HepG2 (cell line): ENCODE measurements at regions not wholly inside any gene's neighbourhood (a gene's known extent, or its start where the extent isn't known, plus 50 kb on each side); places are given as distances from the start of the nearest gene placed in this dataset.

Source experiments
- ATAC-seq: fragments of 200-7000 bp; cut with Tn5 transposase; 3 replicates; pipeline ENCODE4 v1.9.1; 2020; ENCODE audit warnings: mild to moderate bottlenecking, moderate library complexity
- BruUV-seq: library from RNA; stranded (reverse); fragments of 400-500 nt; replicated peaks from 2 replicates; lab custom pipeline; 2021; lab: Mats Ljungman, UMichigan
- CTCF ChIA-PET: fragments of 300-600 bp; formaldehyde crosslinking; extraction: SDS; loops from one replicate; lab custom pipeline; 2021; ENCODE audit warnings: low total read pairs, inconsistent platforms, low intra/inter-chr PET ratio; lab: Yijun Ruan, JAX
- POLR2A ChIA-PET: fragments of 350-600 bp; sonication (Branson Sonifier 250); formaldehyde crosslinking; loops from one replicate; lab custom pipeline; 2020; ENCODE audit warnings: antibody characterized with exemption, inconsistent platforms; lab: Yijun Ruan, JAX
- DNase-seq: peaks from one replicate; pipeline ENCODE4 v3.0.0-alpha.2; 2015; ENCODE audit warnings: low spot score
- FAIRE-seq: peaks from 3 replicates; lab custom pipeline; 2011; peaks lifted over from hg19 to GRCh38; lab: Jason Lieb, UNC
- H2AFZ ChIP-seq: one replicate; pipeline ENCODE4 v1.6.1; 2011; ENCODE audit warnings: low read length, inconsistent platforms
- H3K27ac ChIP-seq: fragments of 300-600 bp; 3 replicates; pipeline ENCODE4 v1.8.0; 2011; ENCODE audit warnings: mixed run types, mild to moderate bottlenecking, mixed read lengths, low read length, inconsistent platforms; ENCODE audit not compliant: insufficient read depth; ENCODE audit errors: extremely low read length
- H3K27me3 ChIP-seq, 2 experiments: fragments of 200-600 bp in 1 of 2; 2 replicates in 1 of 2; 3 replicates in 1 of 2; pipeline versions ENCODE4 v1.6.0 to v1.8.0; 2011; ENCODE audit warnings: low read length in 2 of 2, mild to moderate bottlenecking in 2 of 2, moderate library complexity in 2 of 2, inconsistent platforms in 1 of 2; ENCODE audit not compliant: insufficient read depth in 2 of 2, control insufficient read depth in 1 of 2
- H3K36me3 ChIP-seq, 2 experiments: fragments of 200-600 bp in 1 of 2; replicated peaks in 1 of 2; 2 replicates in 1 of 2; 3 replicates in 1 of 2; pipeline versions ENCODE4 v1.5.1 to v1.8.0; 2011; ENCODE audit warnings: low read length in 2 of 2, inconsistent platforms in 1 of 2; ENCODE audit not compliant: insufficient read depth in 2 of 2, control insufficient read depth in 1 of 2
- H3K4me1 ChIP-seq: 2 replicates; pipeline ENCODE4 v1.5.1; 2012; ENCODE audit warnings: low read length, inconsistent platforms; ENCODE audit not compliant: insufficient read depth
- H3K4me2 ChIP-seq: 2 replicates; pipeline ENCODE4 v1.6.0; 2011; ENCODE audit warnings: low read depth, low read length, inconsistent platforms
- H3K4me3 ChIP-seq, 3 experiments: fragments of 200-600 bp in 1 of 3; sonication (generic), shearing (Covaris generic) in 1 of 3; replicated peaks in 1 of 3; 2 replicates each; pipeline ENCODE4 v1.5.1; 2011 to 2016; ENCODE audit warnings: low read length in 3 of 3, inconsistent platforms in 2 of 3, low read depth in 2 of 3, mild to moderate bottlenecking in 2 of 3, control low read depth in 1 of 3, mixed read lengths in 1 of 3; ENCODE audit not compliant: insufficient read depth in 1 of 3
- H3K79me2 ChIP-seq: one replicate; pipeline ENCODE4 v1.6.1; 2011; ENCODE audit warnings: low read length, inconsistent platforms; ENCODE audit not compliant: insufficient read depth
- H3K9ac ChIP-seq: 2 replicates; pipeline ENCODE4 v1.6.0; 2011; ENCODE audit warnings: mild to moderate bottlenecking, low read depth, low read length, inconsistent platforms; ENCODE audit not compliant: insufficient read depth
- H3K9me3 ChIP-seq: 2 replicates; pipeline ENCODE4 v1.5.1; 2012; ENCODE audit warnings: mild to moderate bottlenecking, low read length
- H4K20me1 ChIP-seq: 2 replicates; pipeline ENCODE4 v1.6.0; 2011; ENCODE audit warnings: inconsistent platforms, mild to moderate bottlenecking, low read length, moderate library complexity; ENCODE audit not compliant: insufficient read depth
- BRF2 ChIP-seq: sonication (generic); formaldehyde crosslinking; IDR thresholded peaks from 2 replicates; pipeline ENCODE4 v1.8.1; 2022; ENCODE audit warnings: mild to moderate bottlenecking, missing genetic modification reagents
- FUBP1 ChIP-seq: sonication (generic); formaldehyde crosslinking; IDR thresholded peaks from 2 replicates; pipeline ENCODE4 v1.5.1; 2020; ENCODE audit warnings: missing genetic modification reagents, mild to moderate bottlenecking, borderline replicate concordance
- KLF15 ChIP-seq: sonication (generic); formaldehyde crosslinking; IDR thresholded peaks from 2 replicates; pipeline ENCODE4 v1.8.1; 2023; ENCODE audit warnings: borderline replicate concordance, mild to moderate bottlenecking, inconsistent platforms, missing genetic modification reagents, mixed read lengths
- MAFF ChIP-seq: IDR thresholded peaks from 2 replicates; pipeline ENCODE4 v1.6.1; 2011; ENCODE audit warnings: low read depth, low read length, improper control_type of control experiment
- MAFK ChIP-seq, 2 experiments: IDR thresholded peaks in 1 of 2; conservative IDR thresholded peaks in 1 of 2; 2 replicates each; pipeline ENCODE4 v1.6.1; 2011; ENCODE audit warnings: improper control_type of control experiment in 2 of 2, low read length in 2 of 2
- SP140L ChIP-seq: sonication (generic); formaldehyde crosslinking; IDR thresholded peaks from 2 replicates; pipeline ENCODE4 v1.4.0; 2020; ENCODE audit warnings: missing genetic modification reagents, borderline replicate concordance
- TCF7L2 ChIP-seq: IDR thresholded peaks from 2 replicates; pipeline ENCODE4 v1.6.1; 2011; ENCODE audit warnings: mild to moderate bottlenecking, low read depth, low read length, moderate library complexity
- ZMAT5 ChIP-seq: sonication (generic); formaldehyde crosslinking; IDR thresholded peaks from 2 replicates; pipeline ENCODE4 v1.5.0; 2020; ENCODE audit warnings: mild to moderate bottlenecking, low read depth, missing genetic modification reagents, borderline replicate concordance
- ZNF326 ChIP-seq: sonication (generic); formaldehyde crosslinking; IDR thresholded peaks from 2 replicates; pipeline ENCODE4 v1.4.0; 2020; ENCODE audit warnings: missing genetic modification reagents, borderline replicate concordance
- ZNF678 ChIP-seq: sonication (generic); formaldehyde crosslinking; IDR thresholded peaks from 2 replicates; pipeline ENCODE4 v1.4.0; 2020; ENCODE audit warnings: mild to moderate bottlenecking, missing genetic modification reagents
- WGBS: methylation state at CpG from one replicate; pipeline ENCODE4 v1.1.6; 2017; ENCODE audit warnings: low lambda C conversion rate; 5-methylcytosine and 5-hydroxymethylcytosine counted together
- in situ Hi-C: cut with HindIII; loops from 2 replicates; pipeline ENCODE4 v1.10.0; 2017; ENCODE audit warnings: low pct_unique_long_range_greater_than_20kb; ENCODE audit not compliant: extremely low pct_ligation_motif_present
- intact Hi-C: fragments of 100-400 bp; cut with micrococcal nuclease; formaldehyde crosslinking; loops from one replicate; pipeline ENCODE4 v1.10.0; 2022; ENCODE audit not compliant: unreplicated experiment
- TF ChIP-seq, protein P1 (sequence below): sonication (generic); formaldehyde crosslinking; IDR thresholded peaks from 2 replicates; pipeline ENCODE4 v1.5.0; 2020; ENCODE audit warnings: missing genetic modification reagents

DNA sequence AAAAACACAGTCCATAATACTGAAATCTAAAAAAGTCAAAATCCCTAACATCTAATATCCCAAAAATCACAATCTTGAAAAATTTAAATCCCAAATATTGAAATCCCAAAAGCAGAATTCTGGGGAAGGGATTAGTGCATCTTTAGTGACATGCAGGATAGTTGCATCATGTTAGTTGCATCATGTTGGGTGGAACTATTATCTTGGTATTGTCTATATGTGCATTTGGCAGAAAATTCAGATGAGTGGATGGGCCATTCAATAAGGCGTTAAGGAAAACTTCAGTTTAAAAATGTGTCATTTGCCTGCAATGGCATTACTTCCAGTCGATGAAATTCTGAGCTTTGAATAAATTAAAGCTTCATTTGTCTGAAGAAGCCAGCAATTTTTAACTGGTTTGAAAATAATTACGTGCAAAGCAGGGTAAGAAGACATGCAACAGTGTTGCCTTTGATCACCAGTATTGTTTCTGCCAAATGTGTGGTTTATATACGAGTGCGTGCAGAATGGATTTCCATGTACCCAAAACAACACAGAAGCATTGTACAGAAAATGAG, 221.4 kb upstream of the NFE2L3 start:
- in situ Hi-C loops, result no loop called here
- Histone ChIP-seq H4K20me1 (no peaks in the 10 kb centered on the region), H3K27me3 (no peaks in the 10 kb centered on the region; a peak in 1 of 5 replicates), H3K79me2 (no peaks in the 10 kb centered on the region), H3K36me3 (no peaks in the 10 kb centered on the region), H3K27ac (no peak overlapping the region), H3K4me1 (no peaks in the 10 kb centered on the region), H3K4me2 (no peak overlapping the region), H3K9me3 (peaks cover 10% of the 10 kb centered on the region), H3K9ac (no peak overlapping the region), H3K4me3 (no peak overlapping the region), H2AFZ (no peak overlapping the region)
- WGBS, result 14% methylated on average over 5 of the region's 5 CpGs
- DNase-seq (no peak), ATAC-seq (no peak), FAIRE-seq (no peak)
- intact Hi-C loops, result no loop called here
- no TSS peak for BruUV-seq
- ChIA-PET CTCF (no interaction called here), POLR2A (no interaction called here)
- TF ChIP-seq BRF2 (CRISPR knock-in tag), result no peak

DNA sequence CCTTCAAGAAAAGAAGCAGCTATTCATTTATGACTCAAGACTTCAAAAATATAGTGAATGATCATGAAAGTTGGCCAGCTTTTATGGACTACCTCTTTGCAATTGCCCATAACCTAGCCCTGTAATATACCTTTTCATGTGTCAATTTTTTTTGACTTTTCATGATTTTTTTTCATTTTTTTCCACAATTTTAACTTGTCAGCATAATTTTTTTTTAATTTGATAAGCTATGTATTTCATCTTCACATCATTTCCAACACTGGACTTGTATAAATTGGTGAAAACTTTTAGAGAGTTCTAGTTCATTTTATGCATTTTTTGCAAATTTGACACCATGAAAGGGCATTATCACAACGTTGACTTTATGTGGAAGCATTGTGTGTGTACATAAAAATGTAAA, 220.8 kb upstream of the NFE2L3 start:
- no TSS peak for BruUV-seq
- Histone ChIP-seq H3K36me3 (no peaks in the 10 kb centered on the region), H3K9me3 (peaks cover 10% of the 10 kb centered on the region), H3K4me3 (no peak overlapping the region), H3K79me2 (no peaks in the 10 kb centered on the region), H3K27me3 (no peaks in the 10 kb centered on the region; a peak in 1 of 5 replicates), H2AFZ (no peak overlapping the region), H3K4me1 (no peaks in the 10 kb centered on the region), H4K20me1 (no peaks in the 10 kb centered on the region), H3K4me2 (no peak overlapping the region), H3K27ac (no peak overlapping the region), H3K9ac (no peak overlapping the region)
- DNase-seq (no peak), ATAC-seq (no peak), FAIRE-seq (no peak)
- ChIA-PET CTCF (no interaction called here), POLR2A (no interaction called here)
- in situ Hi-C loops (no loop called here), intact Hi-C loops (no loop called here)
- 0% methylated on average over 1 of the region's 1 CpG for WGBS
- TF ChIP-seq, protein P1, sequence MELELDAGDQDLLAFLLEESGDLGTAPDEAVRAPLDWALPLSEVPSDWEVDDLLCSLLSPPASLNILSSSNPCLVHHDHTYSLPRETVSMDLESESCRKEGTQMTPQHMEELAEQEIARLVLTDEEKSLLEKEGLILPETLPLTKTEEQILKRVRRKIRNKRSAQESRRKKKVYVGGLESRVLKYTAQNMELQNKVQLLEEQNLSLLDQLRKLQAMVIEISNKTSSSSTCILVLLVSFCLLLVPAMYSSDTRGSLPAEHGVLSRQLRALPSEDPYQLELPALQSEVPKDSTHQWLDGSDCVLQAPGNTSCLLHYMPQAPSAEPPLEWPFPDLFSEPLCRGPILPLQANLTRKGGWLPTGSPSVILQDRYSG, result no peak
- TF ChIP-seq ZNF678 (CRISPR knock-in tag) (no peak), TCF7L2 (no peak), MAFK (conservative IDR thresholded peaks at IDR 0.05 in 1 of 2, IDR thresholded peaks at IDR 0.05 in 1 of 2; ENCODE audit: low read length in 2 of 2) (peak; percentile 55 to 89; a peak in 3 of 4 replicates), ZNF326 (CRISPR knock-in tag) (no peak), ZMAT5 (CRISPR knock-in tag) (no peak), KLF15 (CRISPR knock-in tag) (no peak), SP140L (CRISPR knock-in tag) (no peak), FUBP1 (no peak), MAFF (peak; percentile 76)
